GM19023 (cell line): ENCODE measurements at regions not wholly inside any gene's neighbourhood (a gene's known extent, or its start where the extent isn't known, plus 50 kb on each side); places are given as distances from the start of the nearest gene placed in this dataset.
"Not testable (repeated sequence)": the region's sequence is repeated elsewhere in the genome, so short reads cannot be mapped to it uniquely, and the experiment has no call there.

Experiments
- ATAC-seq: cut with Tn5 transposase; IDR thresholded peaks from one replicate; pipeline ENCODE4 v1.9.1; 2021; ENCODE audit warnings: mild to moderate bottlenecking, moderate library complexity; ENCODE audit not compliant: unreplicated experiment

- ATAC-seq: no peak
These were observed 332.4 kb upstream of the IGF1R start for GRCh38 chr15:98315971-98316370.

GRCh38 chr15:98321896-98322295 lies 326.4 kb upstream of the IGF1R start:
- ATAC-seq: no peak

GRCh38 chr15:98322581-98322980 lies 325.8 kb upstream of the IGF1R start:
- no peak for ATAC-seq

- no peak for ATAC-seq
These were observed 323.9 kb upstream of the IGF1R start for GRCh38 chr15:98324341-98324970.

GRCh38 chr15:98326804-98327203 lies 321.5 kb upstream of the IGF1R start:
- no peak for ATAC-seq

- no peak for ATAC-seq
These were observed 318.1 kb upstream of the IGF1R start for GRCh38 chr15:98330258-98330657.

GRCh38 chr15:98330692-98331435 lies 317.5 kb upstream of the IGF1R start:
- no peak for ATAC-seq

- no peak for ATAC-seq
These were observed 316.7 kb upstream of the IGF1R start for GRCh38 chr15:98331676-98332075.

GRCh38 chr15:98333251-98333650 lies 315.1 kb upstream of the IGF1R start:
- no peak for ATAC-seq

- no peak for ATAC-seq
These were observed 305.4 kb upstream of the IGF1R start for GRCh38 chr15:98342911-98343310.

GRCh38 chr15:98344591-98344990 lies 303.7 kb upstream of the IGF1R start:
- ATAC-seq: no peak

GRCh38 chr15:98347001-98347400 lies 301.3 kb upstream of the IGF1R start:
- no peak for ATAC-seq

- no peak for ATAC-seq
These were observed 300.5 kb upstream of the IGF1R start for GRCh38 chr15:98347866-98348265.

- ATAC-seq: no peak
These were observed 298.1 kb upstream of the IGF1R start for GRCh38 chr15:98350276-98350675.

GRCh38 chr15:98358274-98358673 lies 290.1 kb upstream of the IGF1R start:
- ATAC-seq: not testable (repeated sequence)

- ATAC-seq: no peak
These were observed 289.4 kb upstream of the IGF1R start for GRCh38 chr15:98358971-98359370.

- no peak for ATAC-seq
These were observed 284.9 kb upstream of the IGF1R start for GRCh38 chr15:98363416-98363815.

- no peak for ATAC-seq
These were observed 284.4 kb upstream of the IGF1R start for GRCh38 chr15:98363955-98364354.

- ATAC-seq: no peak
These were observed 279.1 kb upstream of the IGF1R start for GRCh38 chr15:98369081-98369716.

GRCh38 chr15:98375513-98376340 lies 272.6 kb upstream of the IGF1R start:
- ATAC-seq: no peak

GRCh38 chr15:98380721-98381120 lies 267.6 kb upstream of the IGF1R start:
- ATAC-seq: no peak
